Neuronal stem cell (in vitro differentiated cells): ENCODE measurements at regions not wholly inside any gene's neighbourhood (a gene's known extent, or its start where the extent isn't known, plus 50 kb on each side); places are given as distances from the start of the nearest gene placed in this dataset.
"Not testable (repeated sequence)": the region's sequence is repeated elsewhere in the genome, so short reads cannot be mapped to it uniquely, and the experiment has no call there.

ENCODE experiments used
- DNase-seq: peaks from one replicate; pipeline ENCODE4 v3.0.0-alpha.2; 2013; ENCODE audit warnings: low spot score
- H2AFZ ChIP-seq: one replicate; pipeline ENCODE4 v1.6.1; 2013; ENCODE audit warnings: mild to moderate bottlenecking, low read length, inconsistent platforms
- H2AK5ac ChIP-seq: 2 replicates; pipeline ENCODE4 v1.6.1; 2013; ENCODE audit warnings: low read depth, mild to moderate bottlenecking, inconsistent platforms, low read length, moderate library complexity, mixed read lengths
- H2BK120ac ChIP-seq: 2 replicates; pipeline ENCODE4 v1.6.1; 2013; ENCODE audit warnings: low read depth, mild to moderate bottlenecking, inconsistent platforms, low read length, moderate library complexity, mixed read lengths
- H2BK12ac ChIP-seq: one replicate; pipeline ENCODE4 v1.6.1; 2013; ENCODE audit warnings: low read length, inconsistent platforms
- H2BK15ac ChIP-seq: 2 replicates; pipeline ENCODE4 v1.6.1; 2013; ENCODE audit warnings: mild to moderate bottlenecking, low read length, inconsistent platforms, mixed read lengths
- H2BK5ac ChIP-seq: one replicate; pipeline ENCODE4 v1.6.1; 2013; ENCODE audit warnings: inconsistent platforms, mild to moderate bottlenecking, low read length, moderate library complexity
- H3K14ac ChIP-seq: one replicate; pipeline ENCODE4 v1.6.1; 2013; ENCODE audit warnings: low read length, inconsistent platforms
- H3K18ac ChIP-seq: 2 replicates; pipeline ENCODE4 v1.6.1; 2013; ENCODE audit warnings: low read length, inconsistent platforms
- H3K23ac ChIP-seq: 2 replicates; pipeline ENCODE4 v1.6.1; 2013; ENCODE audit warnings: low read depth, mild to moderate bottlenecking, mixed read lengths, low read length, inconsistent platforms; ENCODE audit not compliant: poor library complexity
- H3K27ac ChIP-seq: replicated peaks from 3 replicates; pipeline ENCODE4 v1.5.1; 2013; ENCODE audit warnings: low read length, inconsistent platforms
- H3K27me3 ChIP-seq, 3 experiments: 2 replicates each; pipeline ENCODE4 v1.6.1; 2013; ENCODE audit warnings: low read length in 3 of 3, mild to moderate bottlenecking in 2 of 3, inconsistent platforms in 1 of 3, low read depth in 1 of 3, mixed read lengths in 1 of 3, moderate library complexity in 1 of 3; ENCODE audit not compliant: control insufficient read depth in 3 of 3, insufficient read depth in 3 of 3
- H3K36me3 ChIP-seq, 2 donors: replicated peaks in 1 of 2; 2 replicates each; pipeline ENCODE4 v1.6.1; 2013; ENCODE audit warnings: low read length in 2 of 2; ENCODE audit not compliant: control insufficient read depth in 2 of 2, insufficient read depth in 2 of 2
- H3K4ac ChIP-seq: 2 replicates; pipeline ENCODE4 v1.6.1; 2013; ENCODE audit warnings: inconsistent platforms, mild to moderate bottlenecking, low read length, moderate library complexity
- H3K4me1 ChIP-seq, 2 donors: 1 replicate in 1 of 2; 2 replicates in 1 of 2; pipeline ENCODE4 v1.6.1; 2013; ENCODE audit warnings: low read length in 2 of 2, low read depth in 1 of 2; ENCODE audit not compliant: control insufficient read depth in 2 of 2, insufficient read depth in 1 of 2
- H3K4me2 ChIP-seq: one replicate; pipeline ENCODE4 v1.6.1; 2013; ENCODE audit warnings: mild to moderate bottlenecking, low read length, inconsistent platforms; ENCODE audit not compliant: insufficient read depth, poor library complexity, severe bottlenecking
- H3K4me3 ChIP-seq, 2 donors: 2 replicates each; pipeline ENCODE4 v1.5.1; 2013; ENCODE audit warnings: low read length in 2 of 2, mild to moderate bottlenecking in 2 of 2, inconsistent platforms in 1 of 2, moderate library complexity in 1 of 2
- H3K79me1 ChIP-seq: one replicate; pipeline ENCODE4 v1.6.1; 2013; ENCODE audit warnings: low read depth, mild to moderate bottlenecking, inconsistent platforms, low read length, moderate library complexity
- H3K9ac ChIP-seq: one replicate; pipeline ENCODE4 v1.6.1; 2013; ENCODE audit warnings: mild to moderate bottlenecking, low read depth, low read length, inconsistent platforms; ENCODE audit not compliant: poor library complexity
- H3K9me3 ChIP-seq, 2 donors: replicated peaks in 1 of 2; 2 replicates each; pipeline versions ENCODE3 to v1.6.1; 2013; ENCODE audit warnings: low read length in 2 of 2, mild to moderate bottlenecking in 2 of 2, inconsistent platforms in 1 of 2, low read depth in 1 of 2, mixed read lengths in 1 of 2, moderate library complexity in 1 of 2; ENCODE audit not compliant: control insufficient read depth in 2 of 2, insufficient read depth in 1 of 2
- H4K8ac ChIP-seq: one replicate; pipeline ENCODE4 v1.6.1; 2013; ENCODE audit warnings: low read depth, mild to moderate bottlenecking, inconsistent platforms, low read length, moderate library complexity
- H4K91ac ChIP-seq: one replicate; pipeline ENCODE4 v1.6.1; 2013; ENCODE audit warnings: low read length, low read depth, mild to moderate bottlenecking, inconsistent platforms; ENCODE audit not compliant: poor library complexity
- WGBS, 2 donors: extraction: QIAGEN DNeasy Blood & Tissue Kit; methylation state at CpG; one replicate each; pipeline ENCODE4 v1.1.7; 2013; ENCODE audit warnings: missing lambda C conversion rate in 2 of 2, mixed read lengths in 1 of 2; ENCODE audit not compliant: insufficient read length in 2 of 2, insufficient replicate concordance in 1 of 2; ENCODE audit errors: extremely low coverage in 2 of 2; 5-methylcytosine and 5-hydroxymethylcytosine counted together

DNA sequence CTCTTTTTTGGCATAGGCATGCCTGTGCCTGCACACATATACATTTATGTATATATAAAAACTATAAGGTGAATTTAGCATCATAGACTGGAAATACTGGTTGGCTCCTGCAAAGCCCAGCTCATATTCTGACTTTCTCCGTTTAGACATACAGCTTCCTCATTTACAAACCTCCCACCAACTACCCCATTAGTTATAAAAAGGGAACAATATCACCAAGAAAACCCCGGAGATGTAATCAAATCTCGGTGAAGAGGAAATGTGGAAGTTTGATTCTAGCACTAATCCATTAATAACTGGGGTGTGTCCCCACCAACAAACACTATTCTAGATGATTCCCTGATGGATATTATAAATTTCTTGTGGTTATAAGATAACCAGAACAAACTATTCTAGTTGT lies 517.7 kb upstream of the TBL1XR1 start:
- no CpG with 5 or more reads among the region's 3 CpGs for WGBS, 2 donors
- H4K91ac ChIP-seq, result no peak overlapping the region
- H3K4me1 ChIP-seq, result no peaks in the 10 kb centered on the region
- H2BK12ac ChIP-seq, result no peak overlapping the region
- DNase-seq, result no peak
- H3K14ac ChIP-seq, result no peak overlapping the region
- H3K9ac ChIP-seq, result no peak overlapping the region
- H2AFZ ChIP-seq, result no peak overlapping the region
- no peak overlapping the region for H3K27ac ChIP-seq
- no peak overlapping the region for H2AK5ac ChIP-seq
- no peak overlapping the region for H2BK120ac ChIP-seq
- H2BK15ac ChIP-seq, result no peak overlapping the region
- H3K27me3 ChIP-seq, result no peaks in the 10 kb centered on the region
- H4K8ac ChIP-seq, result no peak overlapping the region
- no peak overlapping the region for H3K23ac ChIP-seq
- no peak overlapping the region for H3K18ac ChIP-seq
- no peak overlapping the region for H3K4me3 ChIP-seq
- no peaks in the 10 kb centered on the region for H3K79me1 ChIP-seq
- H3K4ac ChIP-seq, result no peak overlapping the region
- no peaks in the 10 kb centered on the region for H3K9me3 ChIP-seq
- H3K36me3 ChIP-seq, result no peaks in the 10 kb centered on the region
- H2BK5ac ChIP-seq, result no peak overlapping the region
- no peak overlapping the region for H3K4me2 ChIP-seq

DNA sequence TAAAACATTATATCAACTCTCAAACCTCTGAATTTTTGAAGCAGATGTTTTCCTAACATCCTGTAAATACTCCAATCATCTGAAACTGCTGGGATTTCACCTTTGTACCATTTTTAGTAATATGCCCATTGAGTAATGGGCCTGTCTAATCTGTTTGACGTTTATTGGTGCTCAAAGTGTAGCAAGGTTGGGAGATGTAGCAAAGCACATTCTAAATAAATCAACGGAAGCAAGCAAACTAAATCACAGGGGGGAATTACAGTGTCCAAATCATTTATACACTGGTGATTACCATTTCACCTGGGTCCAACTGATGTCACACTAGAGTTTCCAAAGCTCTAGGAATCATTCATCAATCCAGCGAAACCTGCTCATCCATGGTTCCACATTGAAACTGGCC lies 518.7 kb upstream of the TBL1XR1 start:
- Histone ChIP-seq H2BK12ac (no peak overlapping the region), H3K23ac (no peak overlapping the region), H3K27me3 (no peaks in the 10 kb centered on the region), H3K36me3 (no peaks in the 10 kb centered on the region), H3K4me3 (no peak overlapping the region), H2AFZ (no peak overlapping the region), H3K27ac (no peak overlapping the region), H4K91ac (no peak overlapping the region), H3K4me2 (no peak overlapping the region), H2BK5ac (no peak overlapping the region), H2BK15ac (no peak overlapping the region), H4K8ac (no peak overlapping the region), H3K4ac (no peak overlapping the region), H3K9ac (no peak overlapping the region), H3K14ac (no peak overlapping the region), H2AK5ac (no peak overlapping the region), H3K9me3 (no peaks in the 10 kb centered on the region), H3K18ac (no peak overlapping the region), H3K4me1 (no peaks in the 10 kb centered on the region), H3K79me1 (no peaks in the 10 kb centered on the region), H2BK120ac (no peak overlapping the region)
- no peak for DNase-seq
- no CpG with 5 or more reads among the region's 3 CpGs for WGBS, 2 donors

DNA sequence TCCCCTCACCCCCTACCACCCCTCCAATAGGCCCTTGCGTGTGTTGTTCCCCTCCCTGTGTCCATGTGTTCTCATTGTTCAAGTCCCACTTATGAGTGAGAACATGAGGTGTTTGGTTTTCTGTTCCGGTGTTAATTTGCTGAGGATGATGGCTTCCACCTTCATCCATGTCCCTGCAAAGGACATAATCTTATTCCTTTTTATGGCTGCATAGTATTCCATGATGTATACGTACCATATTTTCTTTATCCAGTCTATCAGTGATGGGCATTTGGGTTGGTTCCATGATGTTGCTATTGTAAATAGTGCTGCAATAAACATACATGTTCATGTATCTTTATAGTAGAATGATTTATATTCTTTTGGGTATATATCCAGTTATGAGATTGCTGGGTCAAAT lies 523.6 kb upstream of the TBL1XR1 start:
- H3K9ac ChIP-seq, H3K4me2 ChIP-seq, H3K18ac ChIP-seq, H2BK12ac ChIP-seq, H4K91ac ChIP-seq, H2AFZ ChIP-seq, H3K27me3 ChIP-seq, H3K9me3 ChIP-seq, H3K14ac ChIP-seq, H3K36me3 ChIP-seq, H4K8ac ChIP-seq, H3K23ac ChIP-seq, H2BK120ac ChIP-seq, H3K79me1 ChIP-seq, H3K4me3 ChIP-seq, H3K4ac ChIP-seq, H2AK5ac ChIP-seq, H2BK5ac ChIP-seq, H2BK15ac ChIP-seq, H3K4me1 ChIP-seq, DNase-seq, H3K27ac ChIP-seq: not testable (repeated sequence)
- no CpG with 5 or more reads among the region's 3 CpGs for WGBS, 2 donors

DNA sequence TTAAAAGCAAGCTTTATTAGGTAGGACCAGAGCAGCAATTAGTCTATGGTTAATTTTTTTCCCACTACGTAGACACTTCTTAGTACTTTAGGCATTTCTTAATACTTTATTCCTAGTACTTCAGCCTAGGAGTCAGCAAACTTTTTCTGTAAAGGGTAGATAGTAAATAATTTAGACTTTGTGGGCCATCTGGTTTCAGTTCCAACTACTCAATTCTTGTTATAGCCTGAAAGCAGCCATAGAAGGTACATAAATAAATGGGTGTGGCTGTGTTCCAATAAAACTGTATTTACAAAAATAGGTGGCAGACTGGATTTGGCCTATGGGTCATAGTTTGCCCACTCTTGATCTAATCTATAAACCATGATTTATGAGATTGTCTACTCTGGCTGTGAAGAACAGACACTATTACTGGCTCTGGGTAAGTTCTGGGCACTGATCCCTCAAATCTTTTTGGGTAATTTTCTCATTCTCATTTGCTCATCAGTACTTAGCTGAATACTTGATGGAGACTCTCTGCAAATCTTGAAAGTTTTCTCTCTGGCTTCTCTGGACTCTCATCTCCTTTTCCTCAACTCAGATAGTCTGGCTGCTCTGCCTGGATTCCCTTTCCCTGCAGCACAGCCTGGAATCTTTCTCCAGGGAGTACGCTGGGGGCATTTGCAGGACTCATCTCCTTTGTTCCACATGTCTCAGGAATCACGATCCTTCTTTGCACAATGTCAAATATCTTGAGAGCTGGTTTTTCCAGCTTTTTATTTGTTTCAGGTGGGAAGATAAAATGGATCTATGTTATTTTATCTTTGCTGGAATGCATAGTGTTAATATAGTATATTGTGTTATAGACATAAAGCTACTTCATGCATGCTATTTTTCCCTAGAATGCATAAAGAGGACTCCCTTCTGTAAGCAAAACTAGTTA lies 524.8 kb upstream of the TBL1XR1 start:
- no peak overlapping the region for H3K4ac ChIP-seq
- H2BK5ac ChIP-seq, result no peak overlapping the region
- no CpG with 5 or more reads among the region's 3 CpGs for WGBS, 2 donors
- no peak overlapping the region for H2BK120ac ChIP-seq
- H4K91ac ChIP-seq, result no peak overlapping the region
- no peak overlapping the region for H2BK12ac ChIP-seq
- H2AK5ac ChIP-seq, result no peak overlapping the region
- H3K9ac ChIP-seq, result no peak overlapping the region
- no peak overlapping the region for H4K8ac ChIP-seq
- H2AFZ ChIP-seq, result peak overlapping the region; percentile 49
- no peak overlapping the region for H2BK15ac ChIP-seq
- H3K23ac ChIP-seq, result no peak overlapping the region
- H3K14ac ChIP-seq, result no peak overlapping the region
- H3K18ac ChIP-seq, result no peak overlapping the region
- H3K27ac ChIP-seq, result no peak overlapping the region
- H3K79me1 ChIP-seq, result no peaks in the 10 kb centered on the region
- H3K4me3 ChIP-seq, result no peak overlapping the region
- no peaks in the 10 kb centered on the region for H3K27me3 ChIP-seq
- no peaks in the 10 kb centered on the region for H3K36me3 ChIP-seq
- H3K4me2 ChIP-seq, result no peak overlapping the region
- DNase-seq, result no peak
- no peaks in the 10 kb centered on the region for H3K9me3 ChIP-seq
- no peaks in the 10 kb centered on the region for H3K4me1 ChIP-seq
